K562 (cell line): ENCODE measurements at regions not wholly inside any gene's neighbourhood (a gene's known extent, or its start where the extent isn't known, plus 50 kb on each side); places are given as distances from the start of the nearest gene placed in this dataset.
A peak's percentile ranks its signal among the peaks of the same experiment; 100 is the strongest.

Source experiments
- ATAC-seq: fragments of 200-7000 bp; cut with Tn5 transposase; 3 replicates; pipeline ENCODE4 v1.9.1; 2020; ENCODE audit warnings: moderate library complexity
- BruUV-seq: library from RNA; stranded (reverse); fragments of 400-500 nt; replicated peaks from 2 replicates; lab custom pipeline; 2021; lab: Mats Ljungman, UMichigan
- CTCF ChIA-PET: fragments of 300-600 bp; formaldehyde crosslinking; extraction: SDS; loops from one replicate; lab custom pipeline; 2021; ENCODE audit warnings: low intra/inter-chr PET ratio; lab: Yijun Ruan, JAX
- POLR2A ChIA-PET: fragments of 300-600, 350-650 bp; sonication (Branson Sonifier 250); formaldehyde crosslinking; extraction: SDS; loops from one replicate; lab custom pipeline; 2021; ENCODE audit warnings: antibody characterized with exemption, inconsistent platforms; lab: Yijun Ruan, JAX
- DNase-seq, 4 experiments: peaks; one replicate each; pipeline versions ENCODE4 v3.0.0 to v3.0.0-alpha.2; 2011 to 2018; ENCODE audit warnings: low spot score in 3 of 4, mixed read lengths in 3 of 4; ENCODE audit errors: extremely low read depth in 1 of 4
- FAIRE-seq: peaks from 2 replicates; lab custom pipeline; 2011; peaks lifted over from hg19 to GRCh38; lab: Jason Lieb, UNC
- H2AFZ ChIP-seq: 2 replicates; pipeline ENCODE4 v1.6.0; 2011; ENCODE audit warnings: low read depth, low read length, control low read depth, inconsistent platforms
- H3K27ac ChIP-seq: fragments of 200-600 bp; 3 replicates; pipeline ENCODE4 v1.8.0; 2011; ENCODE audit warnings: low read depth, mild to moderate bottlenecking, control low read depth, inconsistent platforms, low read length, moderate library complexity, mixed read lengths; ENCODE audit errors: extremely low read depth
- H3K27me3 ChIP-seq, 2 experiments: fragments of 300-600 bp in 1 of 2; 2 replicates in 1 of 2; 3 replicates in 1 of 2; pipeline versions ENCODE4 v1.6.0 to v1.8.0; 2011; ENCODE audit warnings: inconsistent platforms in 2 of 2, low read length in 2 of 2, mild to moderate bottlenecking in 1 of 2, mixed read lengths in 1 of 2, moderate library complexity in 1 of 2; ENCODE audit not compliant: control insufficient read depth in 2 of 2, insufficient read depth in 2 of 2
- H3K36me3 ChIP-seq: fragments of 300-600 bp; 3 replicates; pipeline ENCODE4 v1.8.0; 2011; ENCODE audit warnings: mild to moderate bottlenecking, low read length, inconsistent platforms; ENCODE audit not compliant: control insufficient read depth, insufficient read depth
- H3K4me1 ChIP-seq, 2 experiments: fragments of 200-600 bp in 1 of 2; replicated peaks in 1 of 2; 2 replicates in 1 of 2; 3 replicates in 1 of 2; pipeline versions ENCODE4 v1.5.1 to v1.8.0; 2011; ENCODE audit warnings: inconsistent platforms in 2 of 2, low read length in 2 of 2, mild to moderate bottlenecking in 1 of 2, mixed read lengths in 1 of 2, moderate library complexity in 1 of 2; ENCODE audit not compliant: control insufficient read depth in 2 of 2, insufficient read depth in 2 of 2
- H3K4me2 ChIP-seq: 2 replicates; pipeline ENCODE4 v1.6.1; 2011; ENCODE audit warnings: low read length, control low read depth, inconsistent platforms, mixed read lengths; ENCODE audit not compliant: insufficient read depth
- H3K4me3 ChIP-seq: fragments of 200-600 bp; sonication (generic), shearing (Covaris generic); 2 replicates; pipeline ENCODE4 v1.5.1; 2016; ENCODE audit warnings: control low read depth, inconsistent platforms
- H3K79me2 ChIP-seq: fragments of 200-600 bp; 3 replicates; pipeline ENCODE4 v1.8.0; 2011; ENCODE audit warnings: low read length, inconsistent platforms; ENCODE audit not compliant: control insufficient read depth, insufficient read depth
- H3K9ac ChIP-seq, 2 experiments: 2 replicates each; pipeline versions ENCODE4 v1.6.0 to v1.6.1; 2011; ENCODE audit warnings: low read depth in 2 of 2, low read length in 2 of 2, control low read depth in 1 of 2, inconsistent platforms in 1 of 2, mild to moderate bottlenecking in 1 of 2, mixed read lengths in 1 of 2; ENCODE audit not compliant: insufficient read depth in 1 of 2
- H3K9me1 ChIP-seq: one replicate; pipeline ENCODE4 v1.6.0; 2011; ENCODE audit warnings: inconsistent platforms, mild to moderate bottlenecking, low read length, moderate library complexity; ENCODE audit not compliant: control insufficient read depth, insufficient read depth
- H3K9me3 ChIP-seq: replicated peaks from 2 replicates; pipeline ENCODE4 v1.5.1; 2011; ENCODE audit warnings: low read depth, low read length, inconsistent platforms; ENCODE audit not compliant: control insufficient read depth, insufficient read depth
- H4K20me1 ChIP-seq: replicated peaks from 2 replicates; pipeline ENCODE4 v1.6.1; 2011; ENCODE audit warnings: low read length, inconsistent platforms, mixed read lengths; ENCODE audit not compliant: control insufficient read depth, insufficient read depth
- CTCF ChIP-seq, 3 experiments: IDR thresholded peaks in 2 of 3; conservative IDR thresholded peaks in 1 of 3; 2 replicates each; pipeline ENCODE4 v1.5.1; 2011 to 2012; ENCODE audit warnings: low read length in 3 of 3, mild to moderate bottlenecking in 3 of 3, control low read depth in 2 of 3, improper control_type of control experiment in 1 of 3, inconsistent platforms in 1 of 3, low read depth in 1 of 3, mixed read lengths in 1 of 3, moderate library complexity in 1 of 3; ENCODE audit not compliant: insufficient read depth in 2 of 3
- ELF2 ChIP-seq: fragments of 250-450 bp; sonication (Bioruptor Pico); IDR thresholded peaks from 2 replicates; pipeline ENCODE4 v1.5.0; 2021; ENCODE audit warnings: mild to moderate bottlenecking
- NFE2 ChIP-seq: IDR thresholded peaks from 2 replicates; pipeline ENCODE4 v1.6.1; 2014; ENCODE audit warnings: antibody characterized with exemption, low read depth
- RAD21 ChIP-seq, 2 experiments: fragments of 250-450 bp in 1 of 2; fragments of 450-650 bp in 1 of 2; sonication (Bioruptor Pico) in 1 of 2; formaldehyde crosslinking in 1 of 2; IDR thresholded peaks in 1 of 2; conservative IDR thresholded peaks in 1 of 2; 2 replicates each; pipeline versions ENCODE4 v1.4.0 to v1.8.0; 2020 to 2022; ENCODE audit warnings: mild to moderate bottlenecking in 2 of 2, moderate library complexity in 1 of 2
- WGBS: fragments of 100-300 bp; shearing (Covaris generic); methylation state at CpG from one replicate; pipeline ENCODE4 v1.1.6; 2016; ENCODE audit warnings: low coverage, mixed read lengths; ENCODE audit not compliant: insufficient coverage; ENCODE audit errors: missing lambda C conversion rate; 5-methylcytosine and 5-hydroxymethylcytosine counted together
- in situ Hi-C: fragments of 300-500 bp; cut with MboI; formaldehyde crosslinking; loops from 4 replicates; pipeline ENCODE4 v1.15.0; 2018; ENCODE audit warnings: inconsistent platforms, mixed read lengths
- intact Hi-C: fragments of 100-400 bp; cut with micrococcal nuclease; formaldehyde crosslinking; loops from 2 replicates; pipeline ENCODE4 v1.14.2; 2022

- ChIA-PET POLR2A (interaction anchor here (1.0 kb wide), 1 partner anchor 10 kb away, joined by 3 read pairs; no protein-coding TSS in a partner anchor), CTCF (no interaction called here)
- Histone ChIP-seq H3K9me1 (no peaks in the 10 kb centered on the region), H3K27me3 (no peaks in the 10 kb centered on the region), H3K9ac (no peak overlapping the region), H3K27ac (no peak overlapping the region), H3K4me2 (no peak overlapping the region), H2AFZ (no peak overlapping the region), H4K20me1 (no peaks in the 10 kb centered on the region), H3K9me3 (no peaks in the 10 kb centered on the region), H3K4me1 (no peaks in the 10 kb centered on the region), H3K79me2 (no peaks in the 10 kb centered on the region), H3K4me3 (no peak overlapping the region), H3K36me3 (no peaks in the 10 kb centered on the region)
- TF ChIP-seq CTCF (IDR thresholded peaks at IDR 0.05 in 2 of 3, conservative IDR thresholded peaks at IDR 0.05 in 1 of 3; ENCODE audit: insufficient read depth in 2 of 3, low read depth in 1 of 3, low read length in 3 of 3) (peak; percentile 26 to 49 (median 34); a peak in 2 of 6 replicates), NFE2 (no peak), RAD21 (CRISPR knock-in tag; conservative IDR thresholded peaks at IDR 0.05 in 1 of 2, IDR thresholded peaks at IDR 0.05 in 1 of 2) (peak in 1 of 2 experiments; percentile 49; a peak in 2 of 4 replicates), ELF2 (CRISPR knock-in tag) (no peak)
- FAIRE-seq (no peak), DNase-seq (peak; percentile 7 to 42 (median 11)), ATAC-seq (no peak)
- WGBS = 23% methylated on average over 4 of the region's 4 CpGs
- in situ Hi-C loops = no loop called here
- no TSS peak for BruUV-seq
- intact Hi-C loops = no loop called here
Measured at GRCh38 chr1:189429610-189430009, 1048.1 kb downstream of the BRINP3 start.
